T-helper 2 cell treated with Interferon-gamma antibody and Interleukin-4, amounts not matched to agents 5 μg/mL and 100 μg/mL, for 36 hours (primary cell): ENCODE measurements at regions not wholly inside any gene's neighbourhood (a gene's known extent, or its start where the extent isn't known, plus 50 kb on each side); places are given as distances from the start of the nearest gene placed in this dataset.

ENCODE experiments used
- DNase-seq: peaks from one replicate; pipeline ENCODE4 v3.0.0; 2021; ENCODE audit warnings: low spot score
- H3K27ac Mint-ChIP-seq: one replicate; pipeline ENCODE4 v1.8.0; 2021; ENCODE audit warnings: mild to moderate bottlenecking, mixed read lengths
- H3K27me3 Mint-ChIP-seq: one replicate; pipeline ENCODE4 v1.8.0; 2021; ENCODE audit warnings: low read depth, mixed read lengths
- H3K36me3 Mint-ChIP-seq: one replicate; pipeline ENCODE4 v1.8.0; 2021; ENCODE audit warnings: low read depth, mixed read lengths
- H3K4me1 Mint-ChIP-seq: one replicate; pipeline ENCODE4 v1.8.0; 2021; ENCODE audit warnings: low read depth, mixed read lengths
- H3K4me3 Mint-ChIP-seq: one replicate; pipeline ENCODE4 v1.8.0; 2022; ENCODE audit warnings: mild to moderate bottlenecking, moderate library complexity, mixed read lengths
- H3K9me3 Mint-ChIP-seq: one replicate; pipeline ENCODE4 v1.8.0; 2021; ENCODE audit warnings: mixed read lengths

DNA sequence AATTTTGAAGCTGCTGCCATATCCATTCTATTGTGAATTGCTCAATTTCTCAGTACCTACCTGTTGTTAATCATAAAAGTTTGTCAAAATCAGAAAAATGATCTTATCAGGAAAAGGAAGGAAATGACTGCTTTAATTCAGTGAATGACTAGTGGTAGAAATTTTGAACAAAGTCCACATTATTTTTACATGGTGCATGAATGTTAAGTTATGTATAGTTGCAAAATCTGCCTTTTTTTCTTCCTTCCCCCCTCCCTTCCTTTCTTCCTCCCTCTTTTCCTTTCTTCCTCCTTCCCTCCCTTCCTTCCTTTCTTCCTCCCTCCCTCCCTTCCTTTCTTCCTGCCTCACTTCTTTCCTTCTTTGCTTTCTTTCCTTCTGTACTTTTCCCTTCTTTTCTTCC lies 127.1 kb upstream of the TSHZ2 start:
- Mint-ChIP-seq H3K9me3 (no peaks in the 10 kb centered on the region), H3K27me3 (no peaks in the 10 kb centered on the region)

DNA sequence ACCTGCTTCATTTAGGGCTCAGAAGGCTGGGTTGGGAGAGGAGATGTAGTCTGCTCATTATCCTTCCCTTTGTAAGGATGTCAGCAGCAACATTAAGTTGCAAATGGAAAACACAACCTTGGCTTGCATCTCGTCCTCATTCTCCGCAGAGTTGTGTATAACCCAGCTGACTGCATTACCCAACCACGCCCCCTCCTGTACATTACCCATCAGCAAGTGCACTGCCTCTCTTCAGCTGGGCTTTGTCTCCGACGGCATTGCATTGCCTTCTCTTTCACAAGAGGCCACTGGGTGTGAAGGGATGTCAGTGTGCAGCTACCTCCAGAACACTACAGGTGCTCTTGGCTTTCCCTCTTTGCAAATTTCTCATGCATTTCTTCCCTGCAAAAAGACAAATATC lies 128.7 kb upstream of the TSHZ2 start:
- H3K27me3 Mint-ChIP-seq = peaks cover 3% of the 10 kb centered on the region
- no peaks in the 10 kb centered on the region for H3K9me3 Mint-ChIP-seq
- no peak overlapping the region for H3K27ac Mint-ChIP-seq
- no peak for DNase-seq
- H3K4me3 Mint-ChIP-seq = no peak overlapping the region
- H3K36me3 Mint-ChIP-seq = no peaks in the 10 kb centered on the region
- no peaks in the 10 kb centered on the region for H3K4me1 Mint-ChIP-seq

More for the DNA sequence above, 127.1 kb upstream of the TSHZ2 start:
- H3K27ac Mint-ChIP-seq = no peak overlapping the region
- H3K4me1 Mint-ChIP-seq = no peaks in the 10 kb centered on the region
- H3K36me3 Mint-ChIP-seq = no peaks in the 10 kb centered on the region
- no peak for DNase-seq
- H3K4me3 Mint-ChIP-seq = no peak overlapping the region

DNA sequence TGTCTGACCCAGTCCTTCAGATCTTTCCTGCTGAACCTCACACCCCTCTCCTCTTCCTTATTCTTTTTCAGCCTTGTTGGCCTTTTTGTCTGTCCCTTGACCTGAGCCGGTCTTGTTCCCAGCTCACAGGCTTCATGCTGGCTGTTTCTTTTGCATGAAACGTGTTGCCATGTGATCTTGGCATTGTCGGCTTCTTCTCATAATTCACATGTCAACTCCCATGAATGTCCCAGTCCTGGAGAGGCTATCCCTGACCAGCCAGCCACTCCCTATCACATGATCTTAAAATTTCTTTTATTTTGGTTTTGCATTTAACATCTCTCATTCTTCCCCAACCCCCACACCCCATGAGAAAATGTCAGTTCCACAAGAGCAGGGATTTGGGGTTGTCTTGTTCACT lies 131.2 kb upstream of the TSHZ2 start:
- H3K4me1 Mint-ChIP-seq = no peaks in the 10 kb centered on the region
- H3K36me3 Mint-ChIP-seq = no peaks in the 10 kb centered on the region

DNA sequence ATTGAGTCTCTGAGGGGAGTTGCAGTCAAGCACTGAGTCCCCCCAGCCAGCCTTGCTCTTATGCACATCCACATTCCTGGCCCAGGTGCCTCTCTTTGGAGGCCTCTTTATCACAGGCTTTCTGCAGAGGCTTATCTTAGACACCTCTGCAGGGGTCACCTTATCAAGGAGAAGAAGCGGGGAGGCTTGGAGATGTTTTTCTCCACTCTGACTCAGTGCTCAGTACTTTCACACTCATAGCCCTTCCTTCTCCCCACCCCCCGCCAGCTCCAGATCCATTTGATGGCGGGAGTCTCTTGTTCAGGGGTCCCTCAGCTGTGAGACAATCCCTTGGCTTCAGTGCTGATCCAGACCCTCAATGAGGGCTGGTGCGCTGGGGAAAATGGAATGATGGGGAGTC lies 132.1 kb upstream of the TSHZ2 start:
- Mint-ChIP-seq H3K36me3 (no peaks in the 10 kb centered on the region), H3K4me3 (no peak overlapping the region), H3K9me3 (no peaks in the 10 kb centered on the region), H3K27ac (no peak overlapping the region), H3K4me1 (no peaks in the 10 kb centered on the region), H3K27me3 (peaks cover 3% of the 10 kb centered on the region)
- no peak for DNase-seq

More for the DNA sequence above, 131.2 kb upstream of the TSHZ2 start:
- no peak overlapping the region for H3K27ac Mint-ChIP-seq
- no peaks in the 10 kb centered on the region for H3K9me3 Mint-ChIP-seq
- DNase-seq = no peak
- peaks cover 3% of the 10 kb centered on the region for H3K27me3 Mint-ChIP-seq
- no peak overlapping the region for H3K4me3 Mint-ChIP-seq

DNA sequence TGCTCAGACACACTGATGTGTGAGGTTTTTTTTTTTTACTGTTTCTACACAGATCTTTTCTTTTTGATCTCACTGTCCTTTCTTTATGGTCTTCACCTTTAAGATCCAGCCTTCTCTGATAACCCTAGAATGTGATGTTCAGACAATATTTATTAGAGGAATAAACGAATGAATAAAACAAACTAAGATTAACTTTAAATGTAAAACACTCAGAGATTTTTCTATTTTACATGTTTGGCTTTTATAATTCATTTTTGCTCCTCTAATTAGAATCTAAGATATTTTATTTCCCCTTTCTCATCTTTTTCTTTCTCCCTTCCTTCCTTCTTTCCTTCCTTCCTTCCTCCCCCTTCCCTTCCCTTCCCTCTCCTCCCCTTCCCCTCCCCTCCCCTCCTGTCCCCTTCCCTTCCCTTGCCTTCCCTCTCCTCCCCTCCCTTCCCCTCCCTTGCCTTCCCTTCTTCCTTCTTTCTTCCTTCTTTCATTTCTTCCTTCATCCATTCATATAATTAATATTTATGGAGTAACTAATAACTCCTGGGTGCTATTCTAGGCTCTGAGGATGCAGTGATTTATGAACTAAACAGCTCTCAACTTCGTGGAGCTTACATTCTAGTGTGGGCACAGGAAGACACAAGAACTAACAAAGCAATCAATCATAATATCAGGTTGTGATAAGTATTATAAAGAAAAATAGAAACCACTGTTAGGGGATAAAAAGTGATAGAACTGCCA lies 133.5 kb upstream of the TSHZ2 start:
- peaks cover 3% of the 10 kb centered on the region for H3K27me3 Mint-ChIP-seq
- DNase-seq = no peak
- no peak overlapping the region for H3K4me3 Mint-ChIP-seq
- H3K36me3 Mint-ChIP-seq = no peaks in the 10 kb centered on the region
- H3K4me1 Mint-ChIP-seq = no peaks in the 10 kb centered on the region
- no peaks in the 10 kb centered on the region for H3K9me3 Mint-ChIP-seq
- no peak overlapping the region for H3K27ac Mint-ChIP-seq

DNA sequence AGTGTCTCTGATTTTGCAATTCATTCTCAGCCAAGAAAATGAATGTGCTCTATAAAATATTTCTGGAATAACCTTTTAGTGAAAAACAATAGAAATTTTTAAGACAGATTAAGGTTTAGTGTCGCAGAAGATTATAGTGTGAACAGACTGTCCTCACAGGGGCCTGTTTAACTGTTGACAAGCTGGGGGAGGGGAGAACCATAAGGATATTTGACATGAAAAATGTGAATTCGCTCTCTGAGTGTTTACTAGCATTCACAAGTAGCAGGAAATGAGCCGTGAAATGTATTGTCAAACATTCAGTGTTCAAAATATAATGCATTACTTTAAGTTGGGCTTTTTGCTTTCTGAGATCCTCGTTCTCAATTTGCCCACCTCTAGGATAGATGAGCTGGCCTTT lies 134.8 kb upstream of the TSHZ2 start:
- no peaks in the 10 kb centered on the region for H3K9me3 Mint-ChIP-seq
- DNase-seq = no peak
- no peak overlapping the region for H3K4me3 Mint-ChIP-seq
- peaks cover 3% of the 10 kb centered on the region for H3K27me3 Mint-ChIP-seq
- H3K36me3 Mint-ChIP-seq = no peaks in the 10 kb centered on the region
- H3K4me1 Mint-ChIP-seq = no peaks in the 10 kb centered on the region
- H3K27ac Mint-ChIP-seq = no peak overlapping the region

DNA sequence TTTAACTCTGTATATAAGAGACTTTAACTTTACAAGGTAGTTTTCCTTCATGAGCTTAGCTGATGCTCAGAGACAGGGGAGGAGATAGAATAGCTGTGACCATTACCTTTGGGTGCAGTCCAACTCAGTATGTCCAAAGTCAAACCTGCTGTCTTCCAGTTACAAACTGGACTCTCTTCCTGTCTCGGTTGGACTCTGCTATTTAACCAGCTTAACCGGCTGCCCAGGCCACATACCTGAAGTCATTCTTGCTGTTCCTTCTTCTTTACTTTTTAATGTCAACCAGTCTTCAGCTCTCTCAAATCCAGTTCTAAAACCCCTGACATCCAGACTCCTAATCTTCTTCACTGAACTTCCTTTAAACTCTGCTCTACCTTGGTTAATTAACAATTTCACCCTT lies 138.3 kb upstream of the TSHZ2 start:
- Mint-ChIP-seq H3K4me3 (no peak overlapping the region), H3K36me3 (no peaks in the 10 kb centered on the region), H3K27me3 (peaks cover 3% of the 10 kb centered on the region), H3K9me3 (no peaks in the 10 kb centered on the region), H3K27ac (no peak overlapping the region), H3K4me1 (no peaks in the 10 kb centered on the region)
- no peak for DNase-seq

DNA sequence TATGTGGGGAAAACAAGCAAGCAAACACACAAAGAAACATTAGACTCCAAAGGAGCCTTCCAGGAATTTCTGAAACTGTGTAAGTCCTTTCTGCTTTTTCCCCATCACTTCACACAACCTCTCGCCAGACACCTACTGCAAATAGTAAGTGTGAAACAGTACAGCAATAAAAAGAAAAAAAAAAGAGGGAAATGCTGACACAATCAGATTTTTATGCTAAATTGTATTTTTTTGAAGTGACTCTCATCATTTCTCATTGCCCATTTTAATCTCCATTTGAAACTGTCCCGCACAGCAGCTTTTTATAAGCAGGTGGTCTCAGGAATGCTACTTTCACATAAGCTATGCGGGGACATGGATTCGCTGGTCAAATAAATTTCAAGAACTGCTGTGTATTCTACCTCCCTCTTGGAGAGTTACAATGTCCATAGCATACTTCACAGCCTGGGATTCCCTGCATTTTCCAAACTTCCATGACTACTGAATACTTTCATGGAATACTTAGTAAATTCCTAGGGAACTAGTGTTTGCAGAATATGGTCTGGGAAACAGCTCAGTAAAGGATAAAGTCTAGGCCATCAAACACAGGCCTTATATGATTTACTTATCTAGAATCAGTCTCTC lies 139.9 kb upstream of the TSHZ2 start:
- no peaks in the 10 kb centered on the region for H3K9me3 Mint-ChIP-seq

DNA sequence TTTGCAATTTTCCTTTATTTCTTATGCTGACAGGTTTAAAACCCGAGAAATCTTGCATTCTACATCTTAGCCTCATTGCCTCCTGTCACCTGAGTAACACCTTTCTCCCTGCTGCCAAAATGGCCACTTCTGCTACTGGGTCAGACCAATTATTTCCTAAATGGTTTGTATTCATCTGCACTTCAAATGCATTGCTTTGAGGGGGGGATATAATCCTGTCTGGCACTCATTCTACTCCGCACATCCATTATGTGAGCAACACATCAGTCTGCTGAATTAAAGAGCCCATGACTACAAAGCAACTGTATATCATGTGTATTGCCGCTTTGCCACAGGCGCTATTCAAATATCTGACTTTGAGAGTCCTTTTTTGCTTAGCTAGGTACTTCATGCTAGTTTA lies 141.6 kb upstream of the TSHZ2 start:
- no peak overlapping the region for H3K27ac Mint-ChIP-seq

More for the DNA sequence above, 139.9 kb upstream of the TSHZ2 start:
- DNase-seq = no peak
- Mint-ChIP-seq H3K36me3 (no peaks in the 10 kb centered on the region), H3K4me1 (no peaks in the 10 kb centered on the region), H3K27ac (no peak overlapping the region), H3K4me3 (no peak overlapping the region), H3K27me3 (peaks cover 2% of the 10 kb centered on the region)

DNA sequence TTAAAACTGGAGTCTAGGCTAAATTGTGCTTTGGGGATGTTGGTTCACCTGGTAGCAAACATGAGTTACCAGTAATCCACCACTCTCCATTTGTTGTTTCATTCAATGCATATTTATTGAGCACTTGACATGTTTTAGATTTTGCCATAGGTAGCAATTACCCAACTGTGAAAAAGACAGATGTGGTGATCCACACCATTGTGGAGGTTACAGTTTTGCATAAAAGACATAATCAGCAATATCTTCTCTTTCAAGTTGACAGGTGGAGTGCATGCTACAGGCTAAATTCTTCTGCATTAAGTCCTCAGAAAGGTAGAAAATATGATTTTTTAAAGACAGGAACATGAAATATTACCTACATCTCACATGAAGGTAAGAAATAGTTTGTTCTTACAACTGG lies 143.0 kb upstream of the TSHZ2 start:
- no peaks in the 10 kb centered on the region for H3K36me3 Mint-ChIP-seq

More for the DNA sequence above, 141.6 kb upstream of the TSHZ2 start:
- Mint-ChIP-seq H3K4me1 (no peaks in the 10 kb centered on the region), H3K27me3 (peaks cover 2% of the 10 kb centered on the region), H3K36me3 (no peaks in the 10 kb centered on the region), H3K9me3 (no peaks in the 10 kb centered on the region), H3K4me3 (no peak overlapping the region)
- no peak for DNase-seq

DNA sequence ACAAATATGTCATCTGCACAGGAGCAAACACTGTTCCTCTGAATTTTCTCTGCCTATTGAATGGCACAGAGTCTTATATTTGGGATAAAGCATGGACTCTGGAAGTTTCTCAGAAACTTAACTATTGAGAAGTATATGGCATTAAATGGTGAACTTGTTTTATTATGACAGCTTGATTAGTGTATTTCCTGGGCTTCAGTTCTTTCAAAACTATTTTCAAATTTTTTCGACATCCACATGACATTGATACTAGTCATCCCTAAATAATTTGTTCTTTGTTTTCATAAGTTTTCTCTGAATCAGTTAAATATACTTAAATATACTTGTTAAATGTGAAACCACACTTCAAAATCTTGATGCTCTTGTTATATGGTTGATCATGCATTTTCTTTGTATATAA lies 144.0 kb upstream of the TSHZ2 start:
- Mint-ChIP-seq H3K27ac (no peak overlapping the region), H3K9me3 (no peaks in the 10 kb centered on the region), H3K36me3 (no peaks in the 10 kb centered on the region), H3K4me1 (peaks cover 2% of the 10 kb centered on the region), H3K4me3 (no peak overlapping the region), H3K27me3 (peaks cover 2% of the 10 kb centered on the region)
- DNase-seq = no peak

More for the DNA sequence above, 143.0 kb upstream of the TSHZ2 start:
- peaks cover 2% of the 10 kb centered on the region for H3K4me1 Mint-ChIP-seq
- no peak for DNase-seq
- H3K27me3 Mint-ChIP-seq = peaks cover 2% of the 10 kb centered on the region
- H3K27ac Mint-ChIP-seq = no peak overlapping the region
- H3K4me3 Mint-ChIP-seq = no peak overlapping the region
- no peaks in the 10 kb centered on the region for H3K9me3 Mint-ChIP-seq

DNA sequence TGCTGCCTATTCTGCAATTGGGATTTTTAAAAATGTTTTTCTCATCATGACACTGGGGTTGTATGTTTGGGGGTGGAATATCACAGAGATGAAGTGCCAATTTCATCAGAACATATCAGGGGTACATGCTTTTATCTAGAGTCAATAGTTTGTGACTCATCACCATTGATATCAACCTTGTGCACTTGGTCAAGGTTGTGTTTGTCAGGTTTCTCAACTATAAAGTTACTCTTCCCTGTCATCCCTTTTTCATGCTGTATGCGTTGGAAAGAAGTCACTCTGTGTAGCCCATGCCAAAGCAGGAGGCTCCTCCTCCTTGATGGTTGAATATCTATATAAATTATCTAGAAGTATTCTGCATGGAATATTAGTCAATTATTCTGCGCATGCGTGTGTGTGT lies 145.4 kb upstream of the TSHZ2 start:
- H3K36me3 Mint-ChIP-seq = no peaks in the 10 kb centered on the region
- no peak for DNase-seq
- no peaks in the 10 kb centered on the region for H3K9me3 Mint-ChIP-seq
- peaks cover 2% of the 10 kb centered on the region for H3K27me3 Mint-ChIP-seq
- H3K4me3 Mint-ChIP-seq = no peak overlapping the region
- peaks cover 2% of the 10 kb centered on the region for H3K4me1 Mint-ChIP-seq
- no peak overlapping the region for H3K27ac Mint-ChIP-seq

DNA sequence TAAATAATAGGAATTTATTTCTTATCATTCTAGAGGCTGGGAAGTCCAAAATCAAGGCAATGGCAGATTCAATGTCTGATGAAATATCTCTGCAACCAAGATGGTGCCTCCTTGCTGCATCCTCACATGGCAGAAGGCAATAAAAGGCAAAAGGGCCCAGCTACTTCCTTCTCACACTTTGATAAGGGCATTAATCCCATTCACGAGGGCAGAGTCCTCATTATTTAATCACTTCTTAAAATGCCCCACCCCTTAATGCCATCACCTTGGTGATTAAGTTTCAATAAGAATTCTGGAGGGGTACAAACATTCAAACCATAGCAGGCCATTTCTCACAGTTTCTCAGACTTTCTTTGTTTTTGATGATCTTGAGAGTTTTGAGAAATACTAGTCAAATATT lies 145.8 kb upstream of the TSHZ2 start:
- no peak for DNase-seq
- Mint-ChIP-seq H3K4me1 (peaks cover 2% of the 10 kb centered on the region), H3K9me3 (no peaks in the 10 kb centered on the region), H3K27me3 (peaks cover 2% of the 10 kb centered on the region), H3K4me3 (no peak overlapping the region), H3K27ac (no peak overlapping the region), H3K36me3 (no peaks in the 10 kb centered on the region)

DNA sequence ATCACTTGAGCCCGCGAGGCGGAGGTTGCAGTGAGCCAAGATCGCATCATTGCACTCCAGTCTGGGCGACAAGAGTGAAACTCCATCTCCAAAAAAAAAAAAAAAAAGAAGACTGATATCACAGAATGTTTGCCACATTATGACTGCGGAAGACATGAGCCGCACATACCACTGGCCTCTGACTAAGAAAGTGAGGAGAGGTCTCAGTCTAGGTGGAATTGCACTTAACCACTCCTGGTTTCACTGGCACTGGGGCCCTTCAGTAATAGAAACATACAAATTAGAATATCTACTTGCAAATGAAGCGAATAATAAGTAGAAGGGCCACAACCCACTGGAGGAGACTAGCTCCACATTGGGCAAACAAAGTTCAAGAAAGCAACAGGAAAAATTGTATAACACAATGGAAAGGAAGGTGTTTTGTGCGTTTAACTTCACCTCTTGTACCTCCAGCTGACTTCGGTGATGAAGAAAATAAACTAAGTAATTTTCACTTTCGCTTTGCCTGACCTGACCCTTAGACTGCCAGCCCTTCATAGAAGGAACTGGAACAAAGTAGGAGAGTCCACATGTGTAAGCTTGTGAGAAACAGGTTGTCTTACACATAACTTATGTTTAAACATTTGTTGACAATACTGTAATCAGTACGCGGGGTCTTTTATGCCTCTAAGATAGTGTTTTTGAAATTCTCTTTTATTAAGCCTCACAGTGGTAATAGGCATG lies 147.5 kb upstream of the TSHZ2 start:
- Mint-ChIP-seq H3K36me3 (no peaks in the 10 kb centered on the region), H3K27ac (no peak overlapping the region), H3K4me3 (no peak overlapping the region), H3K4me1 (peaks cover 2% of the 10 kb centered on the region), H3K9me3 (no peaks in the 10 kb centered on the region), H3K27me3 (no peaks in the 10 kb centered on the region)
- no peak for DNase-seq
